ENCODE measurements at regions not wholly inside any gene's neighbourhood (a gene's known extent, or its start where the extent isn't known, plus 50 kb on each side); places are given as distances from the start of the nearest gene placed in this dataset.

DNA sequence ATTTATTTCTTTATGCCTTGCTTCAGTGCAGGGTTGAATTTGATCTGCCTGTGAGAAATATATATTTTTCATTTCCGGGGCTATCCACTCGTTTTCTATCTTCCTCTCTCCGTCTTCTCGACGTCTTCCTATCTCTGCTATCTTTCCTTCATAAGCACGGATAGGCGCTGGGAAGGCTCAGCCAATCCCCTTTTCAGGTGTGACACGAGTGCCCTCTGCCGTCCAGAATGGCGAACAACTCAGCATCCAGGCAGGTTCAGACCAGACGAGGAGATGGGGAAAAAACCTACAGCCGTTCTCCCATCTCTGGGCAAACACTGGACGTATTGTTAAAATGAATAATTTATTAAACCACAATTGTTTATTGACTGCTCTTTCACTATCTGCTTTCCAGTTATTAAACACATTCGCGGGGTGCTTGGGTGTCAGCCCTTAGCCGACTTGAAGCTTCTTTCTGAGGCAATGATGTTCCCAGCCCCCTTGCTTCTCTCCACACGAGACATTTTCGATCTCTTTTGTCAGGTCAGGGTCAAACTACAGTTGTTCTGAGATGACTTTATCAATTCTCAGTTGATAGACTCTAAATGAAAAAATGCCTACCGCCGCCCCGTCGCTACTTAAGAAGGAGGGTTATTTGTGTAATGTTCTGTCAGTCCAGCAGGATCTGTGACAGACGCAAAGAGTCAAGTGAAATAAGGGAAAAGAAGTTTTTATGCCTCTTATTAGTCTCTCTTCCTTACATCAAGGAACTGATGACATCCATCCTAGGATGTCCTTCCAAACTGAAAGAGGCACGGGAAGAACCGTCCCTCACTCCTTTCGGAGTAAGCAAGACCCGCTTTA is 96.3 kb upstream of the NOCT start:
- TF ChIP-seq, protein P1, sequence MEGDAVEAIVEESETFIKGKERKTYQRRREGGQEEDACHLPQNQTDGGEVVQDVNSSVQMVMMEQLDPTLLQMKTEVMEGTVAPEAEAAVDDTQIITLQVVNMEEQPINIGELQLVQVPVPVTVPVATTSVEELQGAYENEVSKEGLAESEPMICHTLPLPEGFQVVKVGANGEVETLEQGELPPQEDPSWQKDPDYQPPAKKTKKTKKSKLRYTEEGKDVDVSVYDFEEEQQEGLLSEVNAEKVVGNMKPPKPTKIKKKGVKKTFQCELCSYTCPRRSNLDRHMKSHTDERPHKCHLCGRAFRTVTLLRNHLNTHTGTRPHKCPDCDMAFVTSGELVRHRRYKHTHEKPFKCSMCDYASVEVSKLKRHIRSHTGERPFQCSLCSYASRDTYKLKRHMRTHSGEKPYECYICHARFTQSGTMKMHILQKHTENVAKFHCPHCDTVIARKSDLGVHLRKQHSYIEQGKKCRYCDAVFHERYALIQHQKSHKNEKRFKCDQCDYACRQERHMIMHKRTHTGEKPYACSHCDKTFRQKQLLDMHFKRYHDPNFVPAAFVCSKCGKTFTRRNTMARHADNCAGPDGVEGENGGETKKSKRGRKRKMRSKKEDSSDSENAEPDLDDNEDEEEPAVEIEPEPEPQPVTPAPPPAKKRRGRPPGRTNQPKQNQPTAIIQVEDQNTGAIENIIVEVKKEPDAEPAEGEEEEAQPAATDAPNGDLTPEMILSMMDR (IDR thresholded peaks at IDR 0.05): peak; percentile 50
- Histone ChIP-seq H3K9me3 (ENCODE audit: control insufficient read depth in 1 of 2, insufficient read depth in 1 of 2, low read length in 2 of 2) (no peaks in the 10 kb centered on the region), H3K27ac (ENCODE audit: low read depth in 1 of 2, low read length in 2 of 2) (no peak overlapping the region), H3K27me3 (ENCODE audit: control insufficient read depth in 1 of 2, insufficient read depth in 2 of 2, low read length in 2 of 2) (no peaks in the 10 kb centered on the region), H3K36me3 (ENCODE audit: insufficient read depth, low read length) (no peaks in the 10 kb centered on the region), H3K4me3 (ENCODE audit: low read length) (no peak overlapping the region), H3K4me1 (ENCODE audit: insufficient read depth, low read length) (peaks cover 5% of the 10 kb centered on the region)
- ATAC-seq (ENCODE audit: poor library complexity) (no peak), DNase-seq (peak in 9 of 14 experiments; percentile 12 to 68 (median 29))
- no peaks in the 10 kb centered on the region for H3K36me3 Mint-ChIP-seq (ENCODE audit: low read depth)
- peaks cover 14% of the 10 kb centered on the region for H3K27me3 Mint-ChIP-seq
- CTCF ChIA-PET: no interaction called here
- no peak overlapping the region for H3K4me3 Mint-ChIP-seq
- intact Hi-C loops (cut with DNase I, micrococcal nuclease): no loop called here
- H3K9me3 Mint-ChIP-seq: no peaks in the 10 kb centered on the region
- H3K4me1 Mint-ChIP-seq (ENCODE audit: low read depth): no peaks in the 10 kb centered on the region
- H3K27ac Mint-ChIP-seq: no peak overlapping the region
- POLR2A ChIA-PET: no interaction called here

- no peaks in the 10 kb centered on the region for H3K36me3 ChIP-seq (ENCODE audit: insufficient read depth, low read length)
- CTCF ChIA-PET: no interaction called here
- no peak overlapping the region for H3K4me3 ChIP-seq (ENCODE audit: low read length)
- no peak for ATAC-seq (ENCODE audit: poor library complexity)
- peaks cover 5% of the 10 kb centered on the region for H3K4me1 ChIP-seq (ENCODE audit: insufficient read depth, low read length)
- intact Hi-C loops (cut with DNase I, micrococcal nuclease): no loop called here
- H3K27me3 ChIP-seq (ENCODE audit: control insufficient read depth in 1 of 2, insufficient read depth in 2 of 2, low read length in 2 of 2): no peaks in the 10 kb centered on the region
- Mint-ChIP-seq H3K27ac (no peak overlapping the region), H3K4me1 (ENCODE audit: low read depth) (no peaks in the 10 kb centered on the region), H3K9me3 (no peaks in the 10 kb centered on the region), H3K36me3 (ENCODE audit: low read depth) (no peaks in the 10 kb centered on the region), H3K27me3 (peaks cover 14% of the 10 kb centered on the region), H3K4me3 (no peak overlapping the region)
- H3K27ac ChIP-seq (ENCODE audit: low read depth in 1 of 2, low read length in 2 of 2): no peak overlapping the region
- TF ChIP-seq, protein P1 (IDR thresholded peaks at IDR 0.05): no peak
- H3K9me3 ChIP-seq (ENCODE audit: control insufficient read depth in 1 of 2, insufficient read depth in 1 of 2, low read length in 2 of 2): no peaks in the 10 kb centered on the region
- no peak for DNase-seq
- POLR2A ChIA-PET: no interaction called here
These were observed 97.3 kb upstream of the NOCT start for GRCh38 chr4:138918169-138918869.

DNA sequence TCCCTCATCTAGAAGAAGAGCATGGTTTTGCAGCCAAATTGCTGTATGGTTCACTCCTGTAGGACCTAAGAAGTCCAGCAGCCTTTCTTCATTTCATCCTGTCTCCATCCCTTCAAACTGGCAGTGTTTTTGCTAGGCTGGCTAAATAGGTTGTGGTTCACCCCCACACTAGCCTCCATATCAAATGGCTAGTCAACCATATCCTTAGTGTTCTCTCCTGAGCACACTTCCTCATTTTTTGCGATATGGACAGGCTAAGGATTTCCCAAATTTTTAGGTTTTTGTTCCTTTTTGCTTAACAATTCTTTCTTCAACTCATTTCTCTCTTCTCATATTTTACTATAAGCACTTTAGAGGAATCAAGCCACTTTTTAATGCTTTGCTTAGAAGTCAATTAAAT is 98.8 kb upstream of the NOCT start:
- POLR2A ChIA-PET: no interaction called here
- Histone ChIP-seq H3K9me3 (ENCODE audit: control insufficient read depth in 1 of 2, insufficient read depth in 1 of 2, low read length in 2 of 2) (no peaks in the 10 kb centered on the region), H3K4me3 (ENCODE audit: low read length) (no peak overlapping the region), H3K27me3 (ENCODE audit: control insufficient read depth in 1 of 2, insufficient read depth in 2 of 2, low read length in 2 of 2) (no peaks in the 10 kb centered on the region), H3K36me3 (ENCODE audit: insufficient read depth, low read length) (no peaks in the 10 kb centered on the region), H3K27ac (ENCODE audit: low read depth in 1 of 2, low read length in 2 of 2) (no peak overlapping the region), H3K4me1 (ENCODE audit: insufficient read depth, low read length) (peaks cover 5% of the 10 kb centered on the region)
- Mint-ChIP-seq H3K4me3 (no peak overlapping the region), H3K27ac (no peak overlapping the region), H3K36me3 (ENCODE audit: low read depth) (no peaks in the 10 kb centered on the region), H3K9me3 (no peaks in the 10 kb centered on the region), H3K27me3 (peaks cover 14% of the 10 kb centered on the region), H3K4me1 (ENCODE audit: low read depth) (no peaks in the 10 kb centered on the region)
- TF ChIP-seq, protein P1 (IDR thresholded peaks at IDR 0.05): no peak
- DNase-seq (no peak), ATAC-seq (ENCODE audit: poor library complexity) (no peak)
- CTCF ChIA-PET: no interaction called here
- intact Hi-C loops (cut with DNase I, micrococcal nuclease): no loop called here

All from CD4-positive, alpha-beta T cell (primary cell).